Sigmoid colon (tissue), 4 donors: ENCODE measurements at regions not wholly inside any gene's neighbourhood (a gene's known extent, or its start where the extent isn't known, plus 50 kb on each side); places are given as distances from the start of the nearest gene placed in this dataset.

Experiments used
- EP300 ChIP-seq, 4 donors: sonication (generic); formaldehyde crosslinking; IDR thresholded peaks; one replicate each; pipeline ENCODE4 v1.6.1; 2017; ENCODE audit warnings: antibody characterized with exemption in 4 of 4
- POLR2AphosphoS5 ChIP-seq, 4 donors: sonication (generic); formaldehyde crosslinking; IDR thresholded peaks; one replicate each; pipeline ENCODE4 v1.6.1; 2017; ENCODE audit warnings: antibody characterized with exemption in 4 of 4
- TF ChIP-seq, protein P1 (sequence below), 4 experiments: fragments of 450-650 bp in 3 of 4; fragments of 200-600 bp in 1 of 4; IDR thresholded peaks; one replicate each; pipeline ENCODE4 v1.5.1; 2016 to 2019; ENCODE audit warnings: antibody characterized with exemption in 4 of 4, mild to moderate bottlenecking in 3 of 4, moderate library complexity in 2 of 4

DNA sequence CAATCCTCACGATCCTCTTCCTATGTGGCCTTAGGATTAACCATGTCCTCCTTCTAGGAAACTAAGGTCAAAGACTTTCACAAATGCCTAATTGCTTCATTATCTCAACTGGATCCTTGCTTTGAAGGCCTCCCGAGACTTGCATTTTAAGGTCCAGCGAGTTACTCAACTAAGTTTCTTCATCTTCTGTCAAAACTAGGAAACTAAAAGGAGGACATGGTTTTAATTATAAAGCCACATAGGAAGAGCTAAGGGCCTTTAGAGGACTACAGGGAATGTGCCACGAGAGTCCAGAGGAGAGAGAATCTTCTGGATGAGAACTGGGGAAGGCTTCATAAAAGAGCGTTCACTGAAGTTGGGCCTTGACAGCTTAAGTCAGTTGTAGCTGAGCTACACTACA is 87.8 kb upstream of the LPP start:
- TF ChIP-seq, protein P1, sequence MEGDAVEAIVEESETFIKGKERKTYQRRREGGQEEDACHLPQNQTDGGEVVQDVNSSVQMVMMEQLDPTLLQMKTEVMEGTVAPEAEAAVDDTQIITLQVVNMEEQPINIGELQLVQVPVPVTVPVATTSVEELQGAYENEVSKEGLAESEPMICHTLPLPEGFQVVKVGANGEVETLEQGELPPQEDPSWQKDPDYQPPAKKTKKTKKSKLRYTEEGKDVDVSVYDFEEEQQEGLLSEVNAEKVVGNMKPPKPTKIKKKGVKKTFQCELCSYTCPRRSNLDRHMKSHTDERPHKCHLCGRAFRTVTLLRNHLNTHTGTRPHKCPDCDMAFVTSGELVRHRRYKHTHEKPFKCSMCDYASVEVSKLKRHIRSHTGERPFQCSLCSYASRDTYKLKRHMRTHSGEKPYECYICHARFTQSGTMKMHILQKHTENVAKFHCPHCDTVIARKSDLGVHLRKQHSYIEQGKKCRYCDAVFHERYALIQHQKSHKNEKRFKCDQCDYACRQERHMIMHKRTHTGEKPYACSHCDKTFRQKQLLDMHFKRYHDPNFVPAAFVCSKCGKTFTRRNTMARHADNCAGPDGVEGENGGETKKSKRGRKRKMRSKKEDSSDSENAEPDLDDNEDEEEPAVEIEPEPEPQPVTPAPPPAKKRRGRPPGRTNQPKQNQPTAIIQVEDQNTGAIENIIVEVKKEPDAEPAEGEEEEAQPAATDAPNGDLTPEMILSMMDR (IDR thresholded peaks at IDR 0.05): no peak
- TF ChIP-seq POLR2AphosphoS5 (IDR thresholded peaks at IDR 0.05): no peak
- TF ChIP-seq EP300 (IDR thresholded peaks at IDR 0.05): no peak
